Fibroblast of villous mesenchyme (primary cell): ENCODE measurements at regions not wholly inside any gene's neighbourhood (a gene's known extent, or its start where the extent isn't known, plus 50 kb on each side); places are given as distances from the start of the nearest gene placed in this dataset.

Source experiments
- DNase-seq: peaks from one replicate; pipeline ENCODE4 v3.0.0-alpha.2; 2010; ENCODE audit warnings: low read depth
- H3K4me3 ChIP-seq: 2 replicates; pipeline ENCODE4 v1.5.1; 2011; ENCODE audit warnings: low read depth, mild to moderate bottlenecking, low read length
- TF ChIP-seq, protein P1 (sequence below): IDR thresholded peaks from 2 replicates; pipeline ENCODE4 v1.5.1; 2012; ENCODE audit warnings: low read depth, mild to moderate bottlenecking, low read length; ENCODE audit not compliant: insufficient read depth

DNA sequence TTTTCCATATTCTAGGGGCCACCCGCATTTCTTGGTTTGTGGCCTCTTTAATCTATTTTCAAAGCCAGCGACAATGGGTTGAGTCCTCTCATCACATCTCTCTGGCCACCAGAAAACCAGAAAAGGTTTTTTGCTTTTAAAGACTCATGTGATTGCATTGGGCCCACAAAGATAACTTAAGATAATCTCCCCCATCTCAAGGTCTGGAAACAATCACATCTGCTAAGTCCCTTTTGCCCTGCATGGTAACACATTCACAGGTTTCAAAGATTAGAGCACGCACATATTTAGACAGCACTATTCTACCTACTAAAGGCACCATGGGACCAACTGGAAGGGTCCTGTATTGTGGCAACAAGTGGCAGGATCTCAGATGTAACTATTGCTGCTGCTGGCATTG, 147.0 kb upstream of the MIR17HG start:
- DNase-seq, result no peak
- H3K4me3 ChIP-seq, result no peak overlapping the region
- TF ChIP-seq, protein P1, sequence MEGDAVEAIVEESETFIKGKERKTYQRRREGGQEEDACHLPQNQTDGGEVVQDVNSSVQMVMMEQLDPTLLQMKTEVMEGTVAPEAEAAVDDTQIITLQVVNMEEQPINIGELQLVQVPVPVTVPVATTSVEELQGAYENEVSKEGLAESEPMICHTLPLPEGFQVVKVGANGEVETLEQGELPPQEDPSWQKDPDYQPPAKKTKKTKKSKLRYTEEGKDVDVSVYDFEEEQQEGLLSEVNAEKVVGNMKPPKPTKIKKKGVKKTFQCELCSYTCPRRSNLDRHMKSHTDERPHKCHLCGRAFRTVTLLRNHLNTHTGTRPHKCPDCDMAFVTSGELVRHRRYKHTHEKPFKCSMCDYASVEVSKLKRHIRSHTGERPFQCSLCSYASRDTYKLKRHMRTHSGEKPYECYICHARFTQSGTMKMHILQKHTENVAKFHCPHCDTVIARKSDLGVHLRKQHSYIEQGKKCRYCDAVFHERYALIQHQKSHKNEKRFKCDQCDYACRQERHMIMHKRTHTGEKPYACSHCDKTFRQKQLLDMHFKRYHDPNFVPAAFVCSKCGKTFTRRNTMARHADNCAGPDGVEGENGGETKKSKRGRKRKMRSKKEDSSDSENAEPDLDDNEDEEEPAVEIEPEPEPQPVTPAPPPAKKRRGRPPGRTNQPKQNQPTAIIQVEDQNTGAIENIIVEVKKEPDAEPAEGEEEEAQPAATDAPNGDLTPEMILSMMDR, result no peak

- DNase-seq, result no peak
- TF ChIP-seq, protein P1, result no peak
- H3K4me3 ChIP-seq, result no peak overlapping the region
These were observed 144.1 kb upstream of the MIR17HG start for GRCh38 chr13:91203430-91203829.

- TF ChIP-seq, protein P1, result no peak
- DNase-seq, result no peak
- no peak overlapping the region for H3K4me3 ChIP-seq
These were observed 140.2 kb upstream of the MIR17HG start for GRCh38 chr13:91207261-91207660.

DNA sequence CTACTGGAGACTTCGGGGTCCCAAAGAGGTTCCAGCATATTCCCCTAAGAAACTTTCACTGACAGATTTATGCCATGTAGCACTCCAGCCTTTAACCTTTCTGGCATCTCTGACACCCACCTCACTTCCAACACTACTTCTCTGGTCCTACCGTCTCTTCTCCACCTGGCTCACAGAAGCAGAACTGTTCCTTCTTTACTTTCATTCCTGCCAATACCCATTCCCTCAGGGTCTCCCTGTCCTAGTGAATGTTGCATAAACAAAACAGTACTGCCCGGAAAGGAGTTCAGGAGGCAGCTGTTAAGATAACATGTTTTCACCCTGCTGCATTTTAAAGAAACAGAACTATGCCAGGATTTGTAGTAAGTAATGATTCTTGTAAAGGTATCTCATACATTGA, 136.0 kb upstream of the MIR17HG start:
- TF ChIP-seq, protein P1, result no peak
- no peak for DNase-seq
- H3K4me3 ChIP-seq, result no peak overlapping the region

DNA sequence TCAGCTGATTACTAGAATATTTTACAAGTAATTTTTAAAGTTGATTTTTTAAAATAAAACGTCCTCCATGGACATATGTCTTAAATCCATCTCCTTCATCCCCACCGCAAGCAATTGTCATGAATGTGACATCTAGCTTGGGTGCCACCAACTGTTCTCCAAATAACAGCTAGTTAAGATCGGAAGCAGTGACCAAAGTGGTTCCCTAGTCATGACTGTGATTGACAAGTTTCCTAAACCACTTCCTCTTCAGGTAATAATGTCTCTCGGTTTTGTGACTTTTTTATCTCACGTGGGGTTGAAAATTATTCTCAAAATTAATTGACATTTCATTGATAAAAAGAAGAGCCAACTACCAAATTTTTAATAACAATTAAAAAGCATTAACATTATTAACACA, 135.3 kb upstream of the MIR17HG start:
- TF ChIP-seq, protein P1, result no peak
- H3K4me3 ChIP-seq, result no peak overlapping the region
- no peak for DNase-seq

GRCh38 chr13:91214031-91214430, 133.5 kb upstream of the MIR17HG start:
- TF ChIP-seq, protein P1, result no peak
- H3K4me3 ChIP-seq, result no peak overlapping the region
- no peak for DNase-seq

- no peak for DNase-seq
- no peak overlapping the region for H3K4me3 ChIP-seq
- TF ChIP-seq, protein P1, result no peak
These were observed 130.4 kb upstream of the MIR17HG start for GRCh38 chr13:91216928-91217700.
